ENCODE measurements at regions not wholly inside any gene's neighbourhood (a gene's known extent, or its start where the extent isn't known, plus 50 kb on each side); places are given as distances from the start of the nearest gene placed in this dataset.

DNA sequence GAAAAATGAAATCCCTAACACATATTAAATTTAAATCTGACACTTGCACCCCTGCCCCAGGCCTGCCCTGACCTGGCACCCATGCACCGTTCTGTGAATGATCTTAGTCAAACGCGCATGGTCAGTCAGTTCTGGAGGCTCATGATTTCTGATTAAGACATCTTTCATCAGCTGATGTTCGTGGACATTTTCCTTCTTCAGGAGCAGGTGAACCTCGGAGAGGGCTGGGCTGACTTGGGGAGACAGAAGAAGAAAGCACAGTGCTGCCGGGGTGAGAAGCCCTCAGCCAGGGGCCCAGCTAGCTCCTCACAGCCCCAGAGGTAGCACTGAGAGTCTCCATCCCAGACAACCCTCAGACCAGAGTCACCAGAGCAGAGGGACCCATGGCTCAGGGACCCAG, 134.5 kb upstream of the AJAP1 start:
- Histone ChIP-seq H2AK9ac (replicated peaks; ENCODE audit: low read depth, low read length, poor library complexity) (no peak overlapping the region), H3K9me1 (ENCODE audit: insufficient read depth, low read length) (no peaks in the 10 kb centered on the region), H2BK120ac (ENCODE audit: low read depth, low read length) (no peak overlapping the region), H3K4ac (ENCODE audit: low read depth, low read length) (no peak overlapping the region), H3K56ac (ENCODE audit: extremely low read depth, insufficient read depth, low read length) (no peak overlapping the region), H3K18ac (ENCODE audit: low read depth, low read length) (no peak overlapping the region), H3K23ac (ENCODE audit: low read depth, low read length) (no peak overlapping the region), H3K27me3 (ENCODE audit: control insufficient read depth, insufficient read depth, low read length) (no peaks in the 10 kb centered on the region), H2AFZ (replicated peaks; ENCODE audit: low read length, poor library complexity) (no peak overlapping the region), H3K27ac (ENCODE audit: insufficient read depth, low read length) (no peak overlapping the region), H4K8ac (ENCODE audit: low read depth in 2 of 2, low read length in 2 of 2) (no peak overlapping the region), H4K20me1 (ENCODE audit: insufficient read depth, low read length) (no peaks in the 10 kb centered on the region), H3K4me2 (ENCODE audit: low read depth, low read length) (no peak overlapping the region), H4K5ac (ENCODE audit: low read depth, low read length) (no peak overlapping the region), H2BK20ac (ENCODE audit: low read depth, low read length) (no peak overlapping the region), H3K36me3 (ENCODE audit: control insufficient read depth, insufficient read depth, low read length) (no peaks in the 10 kb centered on the region), H3K4me1 (ENCODE audit: control insufficient read depth, insufficient read depth, low read length) (no peaks in the 10 kb centered on the region), H4K91ac (ENCODE audit: insufficient read depth, low read depth, low read length) (no peak overlapping the region), H3K9ac (ENCODE audit: low read depth, low read length) (no peak overlapping the region), H2BK5ac (ENCODE audit: low read depth, low read length, poor library complexity, severe bottlenecking) (no peak overlapping the region), H3K9me3 (ENCODE audit: control insufficient read depth, insufficient read depth, low read length) (peaks cover 40% of the 10 kb centered on the region), H3K79me1 (ENCODE audit: low read depth in 1 of 2, low read length in 2 of 2) (no peaks in the 10 kb centered on the region), H3K14ac (replicated peaks; ENCODE audit: low read depth, low read length) (no peak overlapping the region), H2BK15ac (ENCODE audit: low read depth, low read length) (no peak overlapping the region), H3K4me3 (ENCODE audit: insufficient read depth, low read depth, low read length) (no peak overlapping the region), H2AK5ac (ENCODE audit: low read depth, low read length) (no peak overlapping the region)
- ATAC-seq (ENCODE audit: low read depth) (no peak), DNase-seq (no peak)
- POLR2A ChIA-PET (ENCODE audit: unreplicated experiment), result interaction anchor here (0.7 kb wide), 1 partner anchor 22 kb away, joined by 3 read pairs; no protein-coding TSS in a partner anchor
- dilution Hi-C loops (cut with HindIII; ENCODE audit: low sequenced_read_pairs, unreplicated experiment), result no loop called here
- BruUV-seq (replicated peaks), result no TSS peak
- 67% methylated on average over 3 of the region's 6 CpGs; no CpG with 5 or more reads in 1 of the 2 experiments for whole genome bisulfite sequencing, 2 experiments (ENCODE audit: extremely low coverage in 2 of 2, insufficient read length in 1 of 2)
- TF ChIP-seq, protein P1, sequence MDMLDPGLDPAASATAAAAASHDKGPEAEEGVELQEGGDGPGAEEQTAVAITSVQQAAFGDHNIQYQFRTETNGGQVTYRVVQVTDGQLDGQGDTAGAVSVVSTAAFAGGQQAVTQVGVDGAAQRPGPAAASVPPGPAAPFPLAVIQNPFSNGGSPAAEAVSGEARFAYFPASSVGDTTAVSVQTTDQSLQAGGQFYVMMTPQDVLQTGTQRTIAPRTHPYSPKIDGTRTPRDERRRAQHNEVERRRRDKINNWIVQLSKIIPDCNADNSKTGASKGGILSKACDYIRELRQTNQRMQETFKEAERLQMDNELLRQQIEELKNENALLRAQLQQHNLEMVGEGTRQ (IDR thresholded peaks at IDR 0.05; ENCODE audit: low read depth, low read length), result no peak
- TF ChIP-seq CHD1 (IDR thresholded peaks at IDR 0.05; ENCODE audit: low read depth, low read length) (no peak), RAD21 (IDR thresholded peaks at IDR 0.05; ENCODE audit: low read length) (no peak), MXI1 (IDR thresholded peaks at IDR 0.05; ENCODE audit: borderline replicate concordance, low read depth, low read length) (no peak), POLR2A (IDR thresholded peaks at IDR 0.05; ENCODE audit: low read depth, low read length) (no peak), SMC3 (IDR thresholded peaks at IDR 0.05; ENCODE audit: low read depth, low read length) (no peak), CEBPB (IDR thresholded peaks at IDR 0.05; ENCODE audit: low read depth, low read length) (no peak), RFX5 (IDR thresholded peaks at IDR 0.05; ENCODE audit: low read depth, low read length) (no peak), MAFK (IDR thresholded peaks at IDR 0.05; ENCODE audit: low read depth, low read length) (no peak), ELK1 (IDR thresholded peaks at IDR 0.05; ENCODE audit: borderline replicate concordance, low read depth, low read length) (no peak), RCOR1 (IDR thresholded peaks at IDR 0.05; ENCODE audit: insufficient replicate concordance, low read length) (no peak), BHLHE40 (IDR thresholded peaks at IDR 0.05; ENCODE audit: low read depth, low read length) (no peak), MAZ (IDR thresholded peaks at IDR 0.05; ENCODE audit: borderline replicate concordance, low read depth, low read length) (no peak)
- intact Hi-C loops (cut with micrococcal nuclease), result no loop called here
- in situ Hi-C loops (cut with MboI; ENCODE audit: low sequenced_read_pairs), result no loop called here
- CTCF ChIA-PET, result no interaction called here
